H1 (cell line): ENCODE measurements at regions not wholly inside any gene's neighbourhood (a gene's known extent, or its start where the extent isn't known, plus 50 kb on each side); places are given as distances from the start of the nearest gene placed in this dataset.

ENCODE experiments used
- CTCF ChIA-PET: fragments of 300-600 bp; sonication (Branson Sonifier 250); formaldehyde crosslinking; loops from one replicate; lab custom pipeline; 2021; ENCODE audit not compliant: partially characterized antibody; lab: Charles Lee
- POLR2A ChIA-PET: fragments of 300-600 bp; sonication (Branson Sonifier 250); formaldehyde crosslinking; loops from one replicate; lab custom pipeline; 2021; ENCODE audit warnings: inconsistent platforms; ENCODE audit not compliant: partially characterized antibody; lab: Charles Lee
- DNase-seq, 2 experiments: peaks; one replicate each; pipeline versions ENCODE4 v3.0.0 to v3.0.0-alpha.2; 2010 to 2022; ENCODE audit warnings: low spot score in 2 of 2, low read depth in 1 of 2, mixed read lengths in 1 of 2
- FAIRE-seq: peaks from 2 replicates; lab custom pipeline; 2011; peaks lifted over from hg19 to GRCh38; lab: Jason Lieb, UNC
- H2AFZ ChIP-seq: 2 replicates; pipeline ENCODE4 v1.8.1; 2012; ENCODE audit warnings: low read length, inconsistent platforms
- H2AK5ac ChIP-seq: 2 replicates; pipeline ENCODE4 v1.6.1; 2013; ENCODE audit warnings: low read depth, low read length
- H2BK120ac ChIP-seq: replicated peaks from 2 replicates; pipeline ENCODE3; 2013; ENCODE audit warnings: low read depth, low read length, inconsistent platforms
- H2BK12ac ChIP-seq: 2 replicates; pipeline ENCODE4 v1.6.1; 2013; ENCODE audit warnings: low read depth, low read length
- H2BK15ac ChIP-seq: 2 replicates; pipeline ENCODE4 v1.6.1; 2013; ENCODE audit warnings: low read length
- H2BK20ac ChIP-seq: 2 replicates; pipeline ENCODE4 v1.6.1; 2013; ENCODE audit warnings: low read length
- H2BK5ac ChIP-seq: 2 replicates; pipeline ENCODE4 v1.6.1; 2013; ENCODE audit warnings: low read depth, low read length
- H3K14ac ChIP-seq: 2 replicates; pipeline ENCODE4 v1.6.1; 2013; ENCODE audit warnings: inconsistent platforms; ENCODE audit not compliant: insufficient read length
- H3K18ac ChIP-seq: 2 replicates; pipeline ENCODE4 v1.6.1; 2013; ENCODE audit warnings: low read length; ENCODE audit errors: extremely low read depth
- H3K23ac ChIP-seq: 2 replicates; pipeline ENCODE4 v1.6.1; 2013; ENCODE audit warnings: inconsistent platforms; ENCODE audit not compliant: insufficient read length
- H3K23me2 ChIP-seq: 2 replicates; pipeline ENCODE4 v1.6.1; 2013; ENCODE audit warnings: low read depth, low read length
- H3K27ac ChIP-seq: 2 replicates; pipeline ENCODE4 v1.6.1; 2011; ENCODE audit warnings: low read depth, low read length, inconsistent platforms
- H3K27me3 ChIP-seq, 4 experiments: replicated peaks in 1 of 4; 1 replicate in 1 of 4; 2 replicates in 3 of 4; pipeline versions ENCODE4 v1.6.1 to v1.8.1; 2011 to 2013; ENCODE audit warnings: low read length in 3 of 4, mild to moderate bottlenecking in 3 of 4, inconsistent platforms in 2 of 4, mixed read lengths in 2 of 4, moderate library complexity in 1 of 4; ENCODE audit not compliant: control insufficient read depth in 3 of 4, insufficient read depth in 3 of 4; ENCODE audit errors: extremely low read depth in 1 of 4
- H3K36me3 ChIP-seq, 4 experiments: 2 replicates each; pipeline versions ENCODE4 v1.6.1 to v1.8.1; 2011 to 2013; ENCODE audit warnings: mild to moderate bottlenecking in 4 of 4, low read length in 3 of 4, moderate library complexity in 2 of 4, control low read depth in 1 of 4, inconsistent platforms in 1 of 4; ENCODE audit not compliant: insufficient read depth in 4 of 4, control insufficient read depth in 2 of 4
- H3K4ac ChIP-seq: replicated peaks from 2 replicates; pipeline ENCODE3; 2013; ENCODE audit warnings: low read length, low read depth, mixed read lengths, inconsistent platforms; ENCODE audit not compliant: insufficient read length
- H3K4me1 ChIP-seq, 4 experiments: replicated peaks in 1 of 4; 1 replicate in 1 of 4; 2 replicates in 3 of 4; pipeline versions ENCODE4 v1.6.1 to v1.8.1; 2011 to 2013; ENCODE audit warnings: low read length in 3 of 4, inconsistent platforms in 2 of 4, mixed read lengths in 1 of 4; ENCODE audit not compliant: insufficient read depth in 4 of 4, control insufficient read depth in 3 of 4
- H3K4me2 ChIP-seq, 2 experiments: 2 replicates each; pipeline versions ENCODE4 v1.6.1 to v1.8.1; 2011 to 2013; ENCODE audit warnings: low read depth in 2 of 2, low read length in 2 of 2, control low read depth in 1 of 2, inconsistent platforms in 1 of 2, mild to moderate bottlenecking in 1 of 2; ENCODE audit not compliant: insufficient read depth in 1 of 2
- H3K4me3 ChIP-seq, 4 experiments: fragments of 200-600, 300-600 bp in 1 of 4; sonication (generic), shearing (Covaris generic), sonication (Bioruptor Twin) in 1 of 4; 2 replicates each; pipeline versions ENCODE4 v1.5.1 to v1.8.1; 2011 to 2016; ENCODE audit warnings: low read length in 4 of 4, low read depth in 3 of 4, control low read depth in 2 of 4, inconsistent platforms in 2 of 4, mild to moderate bottlenecking in 2 of 4, mixed read lengths in 1 of 4, moderate library complexity in 1 of 4; ENCODE audit not compliant: insufficient read depth in 2 of 4; ENCODE audit errors: extremely low read depth in 1 of 4
- H3K56ac ChIP-seq: replicated peaks from 2 replicates; pipeline ENCODE3; 2013; ENCODE audit warnings: low read depth, mild to moderate bottlenecking, mixed read lengths, low read length, inconsistent platforms; ENCODE audit not compliant: insufficient read length
- H3K79me1 ChIP-seq: 2 replicates; pipeline ENCODE4 v1.6.1; 2013; ENCODE audit warnings: low read depth, low read length, control low read depth
- H3K79me2 ChIP-seq, 2 experiments: 2 replicates each; pipeline versions ENCODE4 v1.6.1 to v1.8.1; 2012 to 2013; ENCODE audit warnings: low read length in 2 of 2, mild to moderate bottlenecking in 2 of 2, inconsistent platforms in 1 of 2; ENCODE audit not compliant: insufficient read depth in 2 of 2, control insufficient read depth in 1 of 2
- H3K9ac ChIP-seq, 4 experiments: replicated peaks in 1 of 4; 1 replicate in 1 of 4; 2 replicates in 3 of 4; pipeline versions ENCODE4 v1.6.1 to v1.8.1; 2011 to 2013; ENCODE audit warnings: low read depth in 3 of 4, low read length in 3 of 4, control low read depth in 2 of 4, mild to moderate bottlenecking in 2 of 4, moderate library complexity in 2 of 4, inconsistent platforms in 1 of 4; ENCODE audit errors: extremely low read depth in 1 of 4
- H3K9me3 ChIP-seq, 2 experiments: 2 replicates each; pipeline versions ENCODE4 v1.6.1 to v1.8.1; 2012 to 2013; ENCODE audit warnings: mild to moderate bottlenecking in 2 of 2, moderate library complexity in 2 of 2, control low read depth in 1 of 2, inconsistent platforms in 1 of 2, low read depth in 1 of 2, low read length in 1 of 2, mixed read lengths in 1 of 2; ENCODE audit not compliant: insufficient read depth in 2 of 2
- H4K20me1 ChIP-seq, 2 experiments: replicated peaks in 1 of 2; 2 replicates each; pipeline versions ENCODE3 to v1.8.1; 2011 to 2013; ENCODE audit warnings: inconsistent platforms in 2 of 2, low read length in 2 of 2, mild to moderate bottlenecking in 1 of 2; ENCODE audit not compliant: insufficient read depth in 2 of 2, control insufficient read depth in 1 of 2
- H4K5ac ChIP-seq: 2 replicates; pipeline ENCODE4 v1.6.1; 2013; ENCODE audit warnings: low read length, low read depth, mixed read lengths, inconsistent platforms; ENCODE audit not compliant: insufficient read length
- H4K8ac ChIP-seq: 2 replicates; pipeline ENCODE4 v1.8.0; 2013; ENCODE audit warnings: mild to moderate bottlenecking, moderate library complexity, low read length, inconsistent platforms; ENCODE audit not compliant: insufficient read depth; ENCODE audit errors: extremely low read depth
- H4K91ac ChIP-seq: replicated peaks from 2 replicates; pipeline ENCODE3; 2013; ENCODE audit warnings: low read length, mixed read lengths, inconsistent platforms; ENCODE audit not compliant: insufficient read length
- CHD1 ChIP-seq: IDR thresholded peaks from 2 replicates; pipeline ENCODE4 v1.6.1; 2012; ENCODE audit warnings: low read depth, low read length, improper control_type of control experiment
- HDAC6 ChIP-seq: IDR thresholded peaks from one replicate; pipeline ENCODE4 v1.7.1; 2012; ENCODE audit warnings: low read depth, mild to moderate bottlenecking, inconsistent platforms, low read length, moderate library complexity
- RFX5 ChIP-seq: IDR thresholded peaks from 2 replicates; pipeline ENCODE4 v1.6.1; 2011; ENCODE audit warnings: low read depth, low read length, improper control_type of control experiment, borderline replicate concordance
- SIX5 ChIP-seq: IDR thresholded peaks from 2 replicates; pipeline ENCODE4 v1.6.1; 2011; ENCODE audit warnings: mild to moderate bottlenecking, low read depth, low read length
- WGBS, 2 experiments: shearing (Covaris generic) in 1 of 2; methylation state at CpG; one replicate each; pipeline versions ENCODE4 v1.1.6 to v1.1.7; 2013 to 2015; ENCODE audit warnings: low lambda C conversion rate in 2 of 2, mixed read lengths in 2 of 2, inconsistent platforms in 1 of 2, low coverage in 1 of 2, missing lambda C conversion rate in 1 of 2; ENCODE audit not compliant: insufficient replicate concordance in 2 of 2, insufficient coverage in 1 of 2, insufficient read length in 1 of 2; ENCODE audit errors: extremely low coverage in 1 of 2, missing lambda C conversion rate in 1 of 2; 5-methylcytosine and 5-hydroxymethylcytosine counted together

DNA sequence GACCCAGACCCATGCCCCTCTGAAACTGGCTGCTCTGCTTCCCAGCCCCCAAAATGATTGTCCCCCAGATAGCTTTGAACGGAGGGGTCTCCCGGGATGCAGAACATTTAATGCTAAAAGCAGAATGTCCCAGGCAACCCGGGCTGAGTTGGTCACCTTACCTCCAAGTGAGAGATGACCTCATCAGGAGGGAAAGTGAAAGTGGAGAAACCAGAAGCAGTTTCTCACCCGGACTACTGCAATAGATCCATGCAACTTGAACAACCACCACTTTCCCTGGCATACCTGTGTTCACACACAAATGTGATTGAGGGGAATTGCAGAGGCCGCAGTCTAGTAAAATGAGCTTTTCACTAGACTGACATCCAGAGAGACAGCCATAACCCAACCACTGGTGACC lies 75.3 kb upstream of the NPAS2 start:
- Histone ChIP-seq H2AK5ac (no peak overlapping the region), H4K91ac (no peak overlapping the region), H3K27ac (no peak overlapping the region), H3K23ac (no peak overlapping the region), H4K5ac (no peak overlapping the region), H2BK20ac (no peak overlapping the region), H3K4me2 (no peak overlapping the region), H2BK5ac (no peak overlapping the region), H4K20me1 (no peaks in the 10 kb centered on the region), H3K14ac (no peak overlapping the region), H3K27me3 (no peaks in the 10 kb centered on the region), H2BK120ac (no peak overlapping the region), H3K4me3 (no peak overlapping the region), H3K56ac (no peak overlapping the region), H3K9ac (no peak overlapping the region), H3K79me1 (no peaks in the 10 kb centered on the region), H4K8ac (peak overlapping the region; percentile 46; the same call in 1 of the 2 replicates), H2BK15ac (no peak overlapping the region), H2AFZ (no peak overlapping the region), H3K4me1 (no peaks in the 10 kb centered on the region), H3K18ac (no peak overlapping the region), H3K79me2 (no peaks in the 10 kb centered on the region), H2BK12ac (no peak overlapping the region), H3K4ac (no peak overlapping the region), H3K23me2 (no peaks in the 10 kb centered on the region), H3K36me3 (no peaks in the 10 kb centered on the region), H3K9me3 (no peaks in the 10 kb centered on the region)
- FAIRE-seq (no peak), DNase-seq (no peak)
- ChIA-PET CTCF (interaction anchor here (0.9 to 1.0 kb wide), 2 partner anchors 15 to 74 kb away, joined by 3 read pairs; no protein-coding TSS in a partner anchor), POLR2A (interaction anchor here (1.4 kb wide), 1 partner anchor 258 kb away, joined by 4 read pairs; the partner anchor contains the start of gene RPL31)
- WGBS, 2 experiments: 84% methylated on average over 5 of the region's 5 CpGs; no CpG with 5 or more reads in 1 of the 2 experiments
- no peak for TF ChIP-seq SIX5
- TF ChIP-seq RFX5: no peak
- no peak for TF ChIP-seq CHD1
- no peak for TF ChIP-seq HDAC6
